SKM-1 (cell line): ENCODE measurements at regions not wholly inside any gene's neighbourhood (a gene's known extent, or its start where the extent isn't known, plus 50 kb on each side); places are given as distances from the start of the nearest gene placed in this dataset.

Experiments
- DNase-seq: peaks from one replicate; lab custom pipeline; 2025; ENCODE audit not compliant: unreplicated experiment; lab: John Stamatoyannopoulos, UW

GRCh38 chr20:60125513-60125912, 167.3 kb downstream of the CDH26 start:
- no peak for DNase-seq

- no peak for DNase-seq
Measured at GRCh38 chr20:60126975-60127374, 168.8 kb downstream of the CDH26 start.

DNA sequence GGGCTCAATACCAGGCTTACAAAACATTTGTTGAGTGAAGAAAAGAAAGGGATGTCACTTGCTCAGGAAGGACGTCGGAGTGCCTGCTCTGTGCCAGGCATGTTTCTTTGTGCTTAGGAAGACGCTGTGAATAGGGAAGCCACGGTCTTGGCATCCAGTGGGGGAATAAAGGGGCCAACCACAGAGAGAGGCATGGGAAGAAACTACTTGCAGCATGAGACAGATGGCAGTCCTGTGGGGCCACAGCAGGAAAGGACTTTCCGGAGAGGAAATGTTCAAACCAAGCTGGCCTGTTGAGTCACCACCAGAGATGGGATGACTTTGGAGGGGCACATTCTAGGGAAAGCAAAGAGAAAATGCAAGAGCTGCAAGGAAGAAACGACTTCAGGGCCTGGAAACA, 173.2 kb downstream of the CDH26 start:
- peak; percentile 73 for DNase-seq

DNA sequence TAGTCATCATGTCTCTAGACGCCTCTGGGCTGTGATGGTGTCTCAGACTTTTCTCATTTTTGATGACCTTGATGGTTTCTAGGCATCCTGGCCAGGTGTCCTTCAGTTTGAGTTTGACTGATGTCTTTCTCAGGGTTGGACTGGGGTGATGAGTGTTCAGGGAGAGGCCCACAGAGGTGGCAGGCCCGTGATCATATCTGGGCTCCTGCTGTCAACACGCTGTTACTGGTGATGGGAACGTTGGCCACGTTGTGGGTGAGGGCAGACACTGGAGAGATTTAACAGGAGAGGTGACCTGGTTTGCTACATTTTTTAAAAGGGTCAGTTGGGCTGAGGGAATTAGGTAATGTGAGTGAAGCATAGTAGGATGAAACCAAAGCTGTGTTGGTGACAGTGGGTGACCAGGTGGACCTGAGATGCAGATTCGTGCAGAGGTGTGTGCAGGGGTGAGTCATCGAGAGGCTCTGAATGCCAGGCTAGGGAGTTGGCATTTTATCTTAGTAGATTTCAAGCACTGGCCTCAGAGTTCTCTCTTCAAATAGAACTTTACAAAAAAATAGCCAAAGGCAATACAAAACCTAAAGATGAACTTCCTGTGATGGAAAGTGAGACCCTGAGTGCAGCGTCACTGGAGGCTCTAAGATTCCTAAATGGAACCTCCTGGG, 174.1 kb downstream of the CDH26 start:
- DNase-seq, result no peak

DNA sequence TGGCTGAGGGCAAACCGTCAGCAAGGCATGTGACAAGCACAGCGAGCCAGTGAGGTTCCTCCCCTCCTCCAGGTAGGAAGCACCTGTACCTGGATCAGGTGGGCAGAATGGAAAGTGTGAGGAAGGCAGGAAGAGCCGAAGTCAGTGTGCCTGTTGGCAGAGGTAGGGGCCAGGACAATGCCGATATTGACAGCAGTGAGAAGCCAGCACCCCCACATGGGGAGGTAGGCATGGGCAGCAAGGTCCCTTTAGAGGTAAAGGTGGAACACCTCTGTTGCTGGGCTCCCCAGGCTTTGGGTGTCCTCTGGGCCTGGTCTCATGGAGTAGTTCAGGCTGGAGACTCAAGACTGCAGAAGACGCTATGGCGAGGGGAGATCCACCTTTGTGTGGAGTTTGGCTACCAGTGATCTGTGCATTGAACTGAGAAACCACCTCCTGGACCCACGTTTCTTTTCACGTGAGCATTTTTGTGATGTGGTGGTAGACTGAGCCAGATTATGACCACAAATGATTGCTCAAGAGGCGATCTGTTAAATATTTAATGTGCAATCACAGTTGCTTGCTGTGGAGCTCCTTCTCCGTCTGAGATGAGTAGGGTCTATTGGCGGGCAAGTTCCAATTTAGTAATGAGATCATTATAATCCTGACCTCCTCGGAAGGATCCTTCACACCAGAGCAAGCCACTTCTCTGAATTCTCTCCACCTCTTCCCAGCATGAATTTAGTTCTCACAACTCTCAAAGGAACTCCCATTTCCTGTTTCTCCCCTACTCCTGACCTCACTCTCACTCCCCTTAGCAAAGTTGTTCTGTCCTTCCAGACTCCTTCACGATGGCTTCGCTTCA, 174.8 kb downstream of the CDH26 start:
- no peak for DNase-seq

DNA sequence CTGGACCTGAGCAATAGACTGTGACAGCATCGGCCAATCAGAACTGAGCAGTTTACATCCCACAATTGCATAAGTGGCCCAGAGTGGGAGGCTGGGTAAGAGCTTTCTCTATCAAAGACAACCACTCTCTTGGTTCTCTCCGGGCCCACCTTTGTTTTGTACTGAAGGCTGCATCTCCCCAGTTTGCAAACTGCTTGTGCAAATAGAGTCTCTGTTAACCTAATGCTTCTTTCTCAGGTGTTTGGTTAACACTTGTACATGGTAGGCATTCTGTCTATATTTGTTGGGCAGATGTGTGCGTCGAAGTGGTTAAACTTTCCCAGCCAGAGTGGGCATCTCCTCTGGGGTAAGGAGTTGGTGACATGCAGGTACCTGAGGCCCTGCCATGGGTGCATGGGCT, 177.1 kb downstream of the CDH26 start:
- no peak for DNase-seq

DNA sequence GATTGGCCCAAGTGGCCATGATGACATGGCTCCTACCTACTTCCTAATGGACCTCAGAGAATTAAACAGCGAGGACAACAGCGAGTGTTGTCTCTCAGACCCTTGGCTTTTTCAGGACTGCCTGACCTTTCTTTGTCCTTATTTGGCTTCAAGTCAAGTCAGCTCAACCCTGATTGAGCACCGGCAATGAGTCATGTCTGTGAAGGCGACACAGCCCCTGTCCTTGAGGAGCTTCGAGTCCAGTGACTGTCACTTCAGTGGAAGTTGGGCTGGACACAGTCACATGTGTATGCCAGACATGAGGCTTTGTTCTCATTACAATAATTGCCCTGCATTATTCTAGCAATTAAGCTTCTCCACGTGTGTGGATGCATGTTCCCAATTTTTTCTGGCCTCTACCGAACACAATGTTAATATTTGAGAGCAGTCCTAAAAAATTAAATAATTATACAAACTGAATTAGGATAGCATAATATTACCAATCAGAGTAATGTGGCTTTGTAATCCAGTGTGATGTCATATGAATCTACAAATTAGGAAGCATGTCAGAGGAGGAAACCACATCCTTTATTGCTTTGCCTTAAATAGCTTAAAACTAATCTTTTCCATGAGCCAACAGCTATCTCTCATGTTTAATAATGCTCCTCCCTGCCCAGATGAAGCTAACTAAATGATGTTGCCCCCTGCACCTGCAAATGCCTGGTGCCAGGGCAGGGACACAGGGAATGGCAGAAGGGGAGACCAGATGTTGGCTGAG, 178.6 kb downstream of the CDH26 start:
- no peak for DNase-seq

GRCh38 chr20:60137657-60138245, 179.5 kb downstream of the CDH26 start:
- peak; percentile 58 for DNase-seq

- DNase-seq, result no peak
Measured at GRCh38 chr20:60138256-60139220, 180.3 kb downstream of the CDH26 start.

GRCh38 chr20:60139663-60140446, 181.6 kb downstream of the CDH26 start:
- DNase-seq, result no peak

- DNase-seq, result no peak
Measured at GRCh38 chr20:60142587-60142986, 184.4 kb downstream of the CDH26 start.

DNA sequence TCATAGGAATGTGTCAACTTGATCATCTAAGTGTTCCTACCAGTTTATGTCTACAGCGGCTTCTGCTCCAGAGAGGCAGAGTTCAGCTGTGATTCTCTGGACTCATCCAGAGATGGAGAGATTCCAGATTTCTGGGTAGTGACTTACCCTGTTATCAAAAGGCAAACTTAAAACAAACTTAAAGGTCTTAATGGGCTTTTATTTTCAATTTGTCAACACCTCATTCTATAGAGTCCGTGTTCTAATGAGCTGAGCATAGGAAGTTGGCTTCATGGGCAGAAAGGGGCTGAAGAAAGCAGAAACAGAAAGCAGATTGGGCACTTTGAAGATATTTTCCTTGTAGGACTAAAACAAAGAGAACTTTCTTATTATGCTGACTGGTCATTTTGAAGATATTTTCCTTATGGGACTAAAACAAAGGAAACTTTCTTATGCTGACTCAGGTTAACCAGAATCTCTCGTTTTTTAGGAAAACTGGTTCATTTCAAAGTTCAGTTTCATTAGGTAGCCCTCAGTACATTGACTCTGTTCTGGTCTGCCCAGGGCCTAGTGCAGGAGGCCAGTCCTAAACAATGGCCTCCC, 185.1 kb downstream of the CDH26 start:
- DNase-seq, result no peak

DNA sequence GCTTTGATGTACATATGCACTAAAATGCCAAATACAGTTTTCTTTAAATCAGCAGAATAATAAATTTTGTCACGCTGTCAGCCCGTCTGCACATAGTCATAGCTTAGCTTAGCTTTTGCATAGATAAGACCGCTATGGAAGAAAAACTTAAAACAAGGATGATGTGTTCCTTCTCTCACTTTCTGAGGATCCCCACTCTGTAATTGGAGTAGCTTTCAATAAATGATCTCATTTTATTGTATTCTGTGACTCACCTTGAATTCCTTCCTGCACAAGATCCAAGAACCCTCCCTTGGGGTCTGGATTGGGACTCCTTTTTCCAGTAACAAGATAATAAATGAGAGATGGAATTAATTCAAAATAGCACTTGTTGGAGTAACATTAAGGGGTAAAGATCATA, 186.2 kb downstream of the CDH26 start:
- no peak for DNase-seq

DNA sequence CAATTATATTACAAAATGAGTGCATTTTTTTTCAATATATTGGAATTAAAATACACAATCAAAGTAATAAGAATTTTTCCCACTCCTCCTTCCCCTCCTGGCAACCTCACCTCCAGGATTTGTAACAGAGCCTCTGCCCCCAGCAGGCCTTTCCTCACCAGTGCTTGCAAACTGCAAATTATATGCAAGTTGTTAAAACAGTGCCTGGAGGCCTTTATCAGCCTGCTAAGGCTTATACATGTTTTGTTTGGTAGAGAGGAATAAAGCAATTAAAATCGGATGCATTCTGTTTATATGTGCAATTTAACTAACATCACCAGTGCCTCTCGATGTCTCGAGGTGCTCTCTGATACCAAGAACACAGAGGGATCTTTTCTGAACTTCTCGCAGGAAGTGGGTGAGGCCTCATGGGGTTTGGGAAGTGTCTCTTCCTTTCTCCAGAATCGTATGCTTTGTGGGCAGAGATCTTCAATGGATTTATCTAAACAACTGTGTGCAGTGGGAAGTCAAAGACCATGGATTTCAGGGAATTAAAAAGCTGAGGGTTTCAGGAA, 186.8 kb downstream of the CDH26 start:
- DNase-seq, result no peak

DNA sequence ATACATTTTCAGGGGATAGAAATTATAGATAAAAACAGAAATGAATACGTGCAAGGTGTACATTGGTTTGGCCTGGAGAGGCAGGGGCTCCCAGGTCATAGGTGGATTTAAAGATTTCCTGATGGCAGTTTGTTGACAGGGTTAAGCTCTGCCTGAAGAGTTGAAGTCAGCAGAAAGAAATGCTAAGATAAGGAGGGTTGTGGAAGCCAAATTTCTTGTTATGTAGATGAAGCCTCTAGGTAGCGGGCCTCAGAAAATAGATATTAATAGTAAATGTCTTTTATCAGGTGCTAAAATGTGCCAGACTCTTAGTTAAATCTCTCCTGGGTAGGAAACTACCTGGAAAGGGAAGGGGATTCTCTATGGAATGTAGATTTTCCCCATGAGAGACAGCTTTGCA, 188.8 kb downstream of the CDH26 start:
- no peak for DNase-seq

GRCh38 chr20:60148885-60149284, 190.7 kb downstream of the CDH26 start:
- DNase-seq, result no peak

DNA sequence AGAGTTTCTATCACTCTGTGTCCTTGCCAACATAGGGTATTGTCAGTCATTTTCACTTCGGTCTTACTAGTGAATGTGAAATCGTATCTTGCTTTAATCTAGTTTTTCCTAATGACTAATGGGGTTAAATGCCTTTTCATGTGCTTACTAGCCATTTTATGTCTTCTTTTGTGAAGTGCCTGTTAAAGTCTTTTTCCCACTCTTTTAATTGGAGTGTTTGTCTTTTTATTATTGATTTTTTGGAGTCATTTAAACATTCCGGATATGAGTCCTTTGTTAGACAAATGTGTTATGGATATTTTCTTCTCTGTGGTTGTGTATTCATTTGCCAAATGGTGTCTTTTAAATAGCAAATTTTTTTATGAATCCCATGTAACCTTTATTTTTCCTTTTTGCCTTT, 194.6 kb downstream of the CDH26 start:
- DNase-seq, result no peak

- no peak for DNase-seq
Measured at GRCh38 chr20:60160451-60161145, 202.4 kb downstream of the CDH26 start.
